IPS-15b (cell line): ENCODE measurements at regions not wholly inside any gene's neighbourhood (a gene's known extent, or its start where the extent isn't known, plus 50 kb on each side); places are given as distances from the start of the nearest gene placed in this dataset.

Source experiments
- H3K27me3 ChIP-seq: one replicate; pipeline ENCODE4 v1.6.1; 2013; ENCODE audit warnings: low read length; ENCODE audit not compliant: control insufficient read depth, insufficient read depth
- H3K36me3 ChIP-seq: one replicate; pipeline ENCODE4 v1.6.1; 2013; ENCODE audit warnings: low read length; ENCODE audit not compliant: control insufficient read depth, insufficient read depth
- H3K4me1 ChIP-seq: one replicate; pipeline ENCODE4 v1.6.1; 2013; ENCODE audit warnings: mild to moderate bottlenecking, low read length; ENCODE audit not compliant: control insufficient read depth, insufficient read depth
- H3K4me3 ChIP-seq: one replicate; pipeline ENCODE4 v1.5.1; 2013; ENCODE audit warnings: low read depth, low read length
- H3K9ac ChIP-seq: one replicate; pipeline ENCODE4 v1.6.1; 2013; ENCODE audit warnings: low read depth, mild to moderate bottlenecking, low read length
- H3K9me3 ChIP-seq: one replicate; pipeline ENCODE4 v1.6.1; 2013; ENCODE audit warnings: mild to moderate bottlenecking, low read length; ENCODE audit not compliant: control insufficient read depth, insufficient read depth

- Histone ChIP-seq H3K4me1 (peaks cover 5% of the 10 kb centered on the region), H3K27me3 (peaks cover 28% of the 10 kb centered on the region), H3K36me3 (no peaks in the 10 kb centered on the region), H3K4me3 (no peak overlapping the region), H3K9ac (no peak overlapping the region), H3K9me3 (no peaks in the 10 kb centered on the region)
Observed at GRCh38 chr2:176493226-176493825, 224.1 kb downstream of the MTX2 start.

DNA sequence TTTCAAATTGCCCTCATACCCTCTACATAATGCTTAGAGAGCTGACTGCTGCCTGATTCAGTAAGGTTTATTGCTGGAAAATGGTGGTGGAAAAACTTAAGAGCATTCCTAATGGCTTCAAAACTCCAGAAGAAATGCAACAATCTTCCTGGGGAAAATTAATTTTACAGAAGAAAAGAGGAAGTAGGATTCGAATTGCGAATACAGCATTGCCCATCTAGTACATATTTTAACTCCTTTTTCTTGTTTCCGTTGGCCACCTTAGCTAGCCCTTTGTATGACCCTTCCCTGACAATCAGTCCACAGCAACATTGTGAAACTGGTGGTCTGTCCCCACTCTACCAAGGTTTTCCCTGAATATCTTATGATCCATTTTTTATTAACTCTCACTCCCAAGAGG lies 224.7 kb downstream of the MTX2 start:
- Histone ChIP-seq H3K27me3 (peaks cover 22% of the 10 kb centered on the region), H3K9me3 (no peaks in the 10 kb centered on the region), H3K4me3 (no peak overlapping the region), H3K36me3 (no peaks in the 10 kb centered on the region), H3K9ac (no peak overlapping the region), H3K4me1 (peaks cover 5% of the 10 kb centered on the region)

- Histone ChIP-seq H3K4me3 (no peak overlapping the region), H3K9me3 (no peaks in the 10 kb centered on the region), H3K9ac (no peak overlapping the region), H3K36me3 (no peaks in the 10 kb centered on the region), H3K27me3 (peaks cover 13% of the 10 kb centered on the region), H3K4me1 (peaks cover 5% of the 10 kb centered on the region)
Observed at GRCh38 chr2:176494949-176495353, 225.7 kb downstream of the MTX2 start.

GRCh38 chr2:176495826-176496225 lies 226.6 kb downstream of the MTX2 start:
- peaks cover 10% of the 10 kb centered on the region for H3K27me3 ChIP-seq

GRCh38 chr2:176496761-176497160 lies 227.5 kb downstream of the MTX2 start:
- no peaks in the 10 kb centered on the region for H3K4me1 ChIP-seq
- H3K9me3 ChIP-seq, result no peaks in the 10 kb centered on the region
- peaks cover 5% of the 10 kb centered on the region for H3K27me3 ChIP-seq
- no peaks in the 10 kb centered on the region for H3K36me3 ChIP-seq
- no peak overlapping the region for H3K9ac ChIP-seq
- no peak overlapping the region for H3K4me3 ChIP-seq

More at GRCh38 chr2:176495826-176496225, 226.6 kb downstream of the MTX2 start:
- no peak overlapping the region for H3K9ac ChIP-seq
- H3K4me1 ChIP-seq, result peaks cover 5% of the 10 kb centered on the region
- no peaks in the 10 kb centered on the region for H3K9me3 ChIP-seq
- H3K36me3 ChIP-seq, result no peaks in the 10 kb centered on the region
- H3K4me3 ChIP-seq, result no peak overlapping the region

DNA sequence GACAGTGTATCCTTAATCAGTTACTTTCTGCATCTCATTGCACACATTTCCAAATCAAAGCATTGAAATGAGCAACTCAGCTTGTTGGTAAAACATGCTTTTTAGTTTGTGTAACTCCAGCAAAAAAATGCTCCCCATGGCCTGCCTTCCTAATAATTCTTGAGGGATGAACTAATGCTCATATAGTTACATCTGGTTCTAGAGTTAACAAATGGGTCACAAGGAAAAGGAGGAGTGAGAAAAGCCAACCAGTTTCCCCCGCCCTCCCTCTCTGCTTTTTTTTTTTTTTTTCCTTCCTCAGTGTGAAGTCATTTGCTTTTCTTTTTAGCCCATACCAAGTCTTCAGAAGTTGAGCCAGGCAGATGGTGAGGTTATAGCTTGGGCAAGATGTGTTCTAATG lies 231.7 kb downstream of the MTX2 start:
- Histone ChIP-seq H3K4me1 (no peaks in the 10 kb centered on the region), H3K4me3 (no peak overlapping the region), H3K27me3 (no peaks in the 10 kb centered on the region), H3K9ac (no peak overlapping the region), H3K9me3 (no peaks in the 10 kb centered on the region), H3K36me3 (no peaks in the 10 kb centered on the region)

DNA sequence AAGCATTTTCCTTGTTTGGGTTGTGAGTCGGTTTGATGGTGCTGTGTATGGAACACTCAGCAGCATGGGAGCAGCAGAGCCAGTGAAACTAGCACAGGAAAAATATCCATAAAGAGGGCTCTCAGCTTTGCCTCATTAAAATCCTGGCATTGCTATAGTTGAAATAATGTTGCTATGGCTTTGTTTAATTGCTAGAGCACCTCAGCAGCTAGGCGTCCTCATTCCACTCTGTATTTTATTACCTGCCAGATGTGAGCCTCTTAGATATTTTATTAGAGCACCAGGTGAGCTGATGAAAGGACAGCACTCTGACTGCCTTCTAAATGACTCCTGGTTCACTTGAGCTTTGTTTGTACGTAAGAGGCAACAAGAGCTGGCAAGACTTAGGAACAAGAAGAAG lies 232.4 kb downstream of the MTX2 start:
- no peaks in the 10 kb centered on the region for H3K36me3 ChIP-seq
- no peaks in the 10 kb centered on the region for H3K4me1 ChIP-seq
- no peaks in the 10 kb centered on the region for H3K9me3 ChIP-seq
- no peak overlapping the region for H3K4me3 ChIP-seq
- no peaks in the 10 kb centered on the region for H3K27me3 ChIP-seq
- no peak overlapping the region for H3K9ac ChIP-seq

- H3K4me3 ChIP-seq, result no peak overlapping the region
- H3K9me3 ChIP-seq, result no peaks in the 10 kb centered on the region
- H3K36me3 ChIP-seq, result no peaks in the 10 kb centered on the region
Observed at GRCh38 chr2:176502619-176503018, 233.4 kb downstream of the MTX2 start.

GRCh38 chr2:176503776-176504175 lies 234.5 kb downstream of the MTX2 start:
- Histone ChIP-seq H3K36me3 (no peaks in the 10 kb centered on the region), H3K9me3 (no peaks in the 10 kb centered on the region), H3K9ac (no peak overlapping the region), H3K27me3 (no peaks in the 10 kb centered on the region), H3K4me1 (no peaks in the 10 kb centered on the region), H3K4me3 (no peak overlapping the region)

More at GRCh38 chr2:176502619-176503018, 233.4 kb downstream of the MTX2 start:
- H3K4me1 ChIP-seq, result no peaks in the 10 kb centered on the region
- no peak overlapping the region for H3K9ac ChIP-seq
- H3K27me3 ChIP-seq, result no peaks in the 10 kb centered on the region

DNA sequence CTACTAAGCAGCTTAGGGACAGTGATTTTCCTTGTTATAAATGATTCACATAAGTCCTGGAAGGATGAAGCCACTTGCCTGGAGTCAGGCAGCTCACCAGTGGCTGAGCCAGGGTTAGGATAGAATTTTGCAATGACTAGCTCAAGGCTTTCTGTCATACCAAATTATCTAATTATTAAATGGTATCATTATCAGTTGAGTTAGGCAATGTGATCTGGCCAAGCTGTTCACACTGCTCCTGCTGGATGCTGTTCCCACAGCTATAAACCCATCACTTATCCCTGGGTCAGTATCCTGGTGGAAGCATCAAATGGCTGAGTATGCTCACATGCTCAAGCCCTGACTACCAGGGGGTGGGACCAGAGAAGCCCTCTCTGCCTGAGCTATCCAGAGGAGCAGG lies 235.2 kb downstream of the MTX2 start:
- H3K9ac ChIP-seq, result no peak overlapping the region
- H3K27me3 ChIP-seq, result no peaks in the 10 kb centered on the region
- no peak overlapping the region for H3K4me3 ChIP-seq
- H3K36me3 ChIP-seq, result no peaks in the 10 kb centered on the region
- no peaks in the 10 kb centered on the region for H3K9me3 ChIP-seq
- H3K4me1 ChIP-seq, result no peaks in the 10 kb centered on the region

DNA sequence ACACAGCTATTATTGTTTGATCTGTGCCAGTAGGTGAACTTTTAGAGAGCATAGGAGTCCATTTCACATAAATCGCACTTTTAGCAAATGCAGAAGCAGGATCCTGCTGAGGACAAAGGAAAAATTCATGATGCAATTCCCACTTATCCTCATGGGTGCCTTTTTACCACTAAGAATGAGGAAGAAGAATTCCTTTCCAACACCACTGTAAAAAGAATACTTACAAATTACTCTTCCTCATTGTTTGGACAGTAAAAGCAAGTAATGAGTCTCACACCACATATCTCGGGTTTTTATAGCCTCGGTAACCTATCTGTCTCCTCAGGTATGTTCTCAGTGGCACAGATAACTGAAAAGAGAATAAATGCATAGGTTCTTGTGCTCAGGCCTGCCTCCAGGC lies 238.5 kb downstream of the MTX2 start:
- H3K36me3 ChIP-seq, result no peaks in the 10 kb centered on the region
- H3K4me3 ChIP-seq, result no peak overlapping the region
- H3K9ac ChIP-seq, result no peak overlapping the region
- no peaks in the 10 kb centered on the region for H3K27me3 ChIP-seq
- H3K9me3 ChIP-seq, result no peaks in the 10 kb centered on the region
- no peaks in the 10 kb centered on the region for H3K4me1 ChIP-seq

- no peak overlapping the region for H3K9ac ChIP-seq
- no peaks in the 10 kb centered on the region for H3K36me3 ChIP-seq
- no peaks in the 10 kb centered on the region for H3K4me1 ChIP-seq
- H3K27me3 ChIP-seq, result no peaks in the 10 kb centered on the region
- no peak overlapping the region for H3K4me3 ChIP-seq
- H3K9me3 ChIP-seq, result no peaks in the 10 kb centered on the region
Observed at GRCh38 chr2:176508374-176508773, 239.1 kb downstream of the MTX2 start.
